Stimulated activated memory B cell treated with anti-CD40 and anti-IgM and Interleukin-4, amounts not matched to agents 10 μg/mL and 1 μg/mL and 100 μg/mL, for 72 hours (primary cell): ENCODE measurements at regions not wholly inside any gene's neighbourhood (a gene's known extent, or its start where the extent isn't known, plus 50 kb on each side); places are given as distances from the start of the nearest gene placed in this dataset.
"Not testable (repeated sequence)": the region's sequence is repeated elsewhere in the genome, so short reads cannot be mapped to it uniquely, and the experiment has no call there.

Experiments used
- ATAC-seq: fragments of 150-1000 bp; cut with Tn5 transposase; 2 replicates; pipeline ENCODE4 v1.10.0; 2021
- H3K27ac Mint-ChIP-seq: one replicate; pipeline ENCODE4 v1.8.0; 2022; ENCODE audit warnings: mild to moderate bottlenecking, mixed read lengths
- H3K27me3 Mint-ChIP-seq: one replicate; pipeline ENCODE4 v1.8.0; 2022; ENCODE audit warnings: mixed read lengths
- H3K36me3 Mint-ChIP-seq: one replicate; pipeline ENCODE4 v1.8.0; 2022; ENCODE audit warnings: mixed read lengths
- H3K4me1 Mint-ChIP-seq: one replicate; pipeline ENCODE4 v1.8.0; 2022; ENCODE audit warnings: mixed read lengths
- H3K4me3 Mint-ChIP-seq: one replicate; pipeline ENCODE4 v1.8.0; 2022; ENCODE audit warnings: mild to moderate bottlenecking, moderate library complexity, mixed read lengths
- H3K9me3 Mint-ChIP-seq: one replicate; pipeline ENCODE4 v1.8.0; 2022; ENCODE audit warnings: mixed read lengths

DNA sequence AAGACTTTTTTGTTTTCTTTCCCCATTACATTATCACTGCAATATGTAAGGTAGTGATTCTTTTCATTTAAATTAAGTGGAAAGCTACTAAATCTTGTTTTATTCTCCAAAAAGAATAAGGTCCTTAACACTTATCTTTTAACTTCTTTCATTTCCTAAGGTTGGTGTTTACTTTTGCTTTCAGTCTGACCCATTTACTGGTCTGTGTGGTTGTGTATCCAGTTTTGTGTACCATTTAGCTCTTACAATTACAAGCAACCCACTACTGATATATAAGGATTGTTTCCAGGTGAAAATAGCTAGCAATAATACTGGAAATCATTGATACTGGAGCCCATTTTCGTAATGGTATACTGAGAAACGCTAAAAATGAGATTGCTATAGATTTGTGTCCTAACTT is 123.1 kb upstream of the CXorf66 start:
- Mint-ChIP-seq H3K36me3 (no peaks in the 10 kb centered on the region), H3K4me3 (no peak overlapping the region), H3K9me3 (no peaks in the 10 kb centered on the region), H3K4me1 (peaks cover 8% of the 10 kb centered on the region), H3K27ac (no peak overlapping the region), H3K27me3 (no peaks in the 10 kb centered on the region)
- ATAC-seq: no peak

DNA sequence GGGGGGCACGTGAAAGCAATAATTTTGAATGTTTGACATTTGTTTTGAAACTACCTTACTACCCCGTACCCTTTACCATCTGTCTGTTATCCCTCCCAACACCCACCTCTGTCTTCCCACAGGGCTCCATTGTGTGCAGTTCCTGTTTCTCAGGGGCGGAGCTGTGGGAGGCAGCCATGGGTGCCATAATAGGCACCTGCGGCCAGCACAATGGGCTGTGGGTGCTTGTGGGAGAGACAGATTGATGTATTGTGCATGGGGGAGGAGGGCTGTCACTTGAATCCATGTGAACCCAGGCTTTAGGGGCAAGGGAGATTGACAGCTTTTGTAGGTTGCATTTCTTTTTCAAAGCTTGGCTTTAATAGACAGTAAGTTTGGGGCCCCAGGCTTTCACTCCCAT is 122.6 kb upstream of the CXorf66 start:
- Mint-ChIP-seq H3K9me3 (no peaks in the 10 kb centered on the region), H3K27me3 (no peaks in the 10 kb centered on the region), H3K36me3 (no peaks in the 10 kb centered on the region), H3K4me1 (peaks cover 8% of the 10 kb centered on the region), H3K27ac (no peak overlapping the region), H3K4me3 (no peak overlapping the region)
- ATAC-seq: peak; percentile 82

DNA sequence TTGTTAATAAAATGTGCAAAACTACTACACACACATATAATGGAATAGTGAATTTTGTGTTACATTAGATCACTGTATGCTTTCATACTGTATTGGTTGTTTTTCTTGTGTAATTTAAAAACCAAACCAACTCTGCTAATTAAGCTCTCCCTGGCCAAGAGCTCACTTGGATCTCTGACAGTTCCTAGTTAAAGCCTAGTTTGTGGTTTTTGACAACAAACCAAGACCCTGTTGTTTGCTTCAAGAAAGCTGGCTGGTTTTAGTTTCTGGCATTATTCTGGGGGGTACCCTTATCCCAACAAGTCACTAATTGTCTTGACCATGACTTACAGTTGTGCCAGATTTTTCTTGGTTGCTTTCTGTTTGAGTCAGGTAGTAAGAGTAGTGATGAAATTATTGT is 121.4 kb upstream of the CXorf66 start:
- no peaks in the 10 kb centered on the region for H3K36me3 Mint-ChIP-seq
- H3K9me3 Mint-ChIP-seq: no peaks in the 10 kb centered on the region
- peaks cover 8% of the 10 kb centered on the region for H3K4me1 Mint-ChIP-seq
- H3K27ac Mint-ChIP-seq: no peak overlapping the region
- no peak for ATAC-seq
- H3K27me3 Mint-ChIP-seq: no peaks in the 10 kb centered on the region
- no peak overlapping the region for H3K4me3 Mint-ChIP-seq

DNA sequence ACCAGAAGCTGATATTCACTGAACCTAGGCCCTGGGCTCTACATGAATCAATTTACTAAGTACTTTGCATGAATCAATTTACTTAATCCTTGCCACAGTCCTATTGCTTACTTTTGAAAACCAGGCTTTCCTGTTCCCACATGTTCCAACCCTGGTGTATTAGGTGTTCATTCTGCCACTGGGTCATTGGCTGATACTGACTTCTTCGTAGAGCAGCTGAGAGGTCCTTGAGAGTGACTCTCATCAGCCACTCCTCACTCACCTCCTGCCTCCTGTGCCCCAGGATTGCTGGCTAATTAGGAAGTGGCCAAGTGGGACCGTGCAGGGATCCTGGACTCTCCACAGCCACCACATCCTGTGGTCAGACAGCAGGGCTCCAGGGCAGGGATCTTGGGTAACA is 109.5 kb upstream of the CXorf66 start:
- not testable (repeated sequence) for H3K36me3 Mint-ChIP-seq, ATAC-seq, H3K4me1 Mint-ChIP-seq, H3K27ac Mint-ChIP-seq, H3K4me3 Mint-ChIP-seq, H3K9me3 Mint-ChIP-seq, H3K27me3 Mint-ChIP-seq

DNA sequence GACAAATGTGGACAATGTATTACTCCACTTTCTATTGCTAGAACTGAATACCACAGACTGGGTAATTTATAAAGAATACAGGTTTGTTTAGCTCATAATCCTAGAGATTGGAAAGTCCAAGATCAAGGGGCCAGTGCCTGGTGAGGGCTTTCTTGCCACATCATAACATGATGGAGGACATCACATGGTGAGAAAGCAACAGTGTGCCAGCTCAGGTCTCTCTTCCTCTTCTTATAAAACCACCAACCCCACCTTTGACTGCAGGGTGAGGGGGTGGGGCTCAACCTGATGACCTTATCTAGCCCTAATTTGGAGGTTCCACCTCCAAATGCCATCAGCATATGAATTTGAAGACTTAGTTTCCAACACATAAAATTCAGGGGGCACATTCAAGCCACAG is 105.7 kb upstream of the CXorf66 start:
- H3K36me3 Mint-ChIP-seq: no peaks in the 10 kb centered on the region
- H3K27ac Mint-ChIP-seq: no peak overlapping the region
- H3K4me1 Mint-ChIP-seq: no peaks in the 10 kb centered on the region
- H3K9me3 Mint-ChIP-seq: no peaks in the 10 kb centered on the region
- no peak overlapping the region for H3K4me3 Mint-ChIP-seq
- ATAC-seq: peak; percentile 75
- no peaks in the 10 kb centered on the region for H3K27me3 Mint-ChIP-seq

DNA sequence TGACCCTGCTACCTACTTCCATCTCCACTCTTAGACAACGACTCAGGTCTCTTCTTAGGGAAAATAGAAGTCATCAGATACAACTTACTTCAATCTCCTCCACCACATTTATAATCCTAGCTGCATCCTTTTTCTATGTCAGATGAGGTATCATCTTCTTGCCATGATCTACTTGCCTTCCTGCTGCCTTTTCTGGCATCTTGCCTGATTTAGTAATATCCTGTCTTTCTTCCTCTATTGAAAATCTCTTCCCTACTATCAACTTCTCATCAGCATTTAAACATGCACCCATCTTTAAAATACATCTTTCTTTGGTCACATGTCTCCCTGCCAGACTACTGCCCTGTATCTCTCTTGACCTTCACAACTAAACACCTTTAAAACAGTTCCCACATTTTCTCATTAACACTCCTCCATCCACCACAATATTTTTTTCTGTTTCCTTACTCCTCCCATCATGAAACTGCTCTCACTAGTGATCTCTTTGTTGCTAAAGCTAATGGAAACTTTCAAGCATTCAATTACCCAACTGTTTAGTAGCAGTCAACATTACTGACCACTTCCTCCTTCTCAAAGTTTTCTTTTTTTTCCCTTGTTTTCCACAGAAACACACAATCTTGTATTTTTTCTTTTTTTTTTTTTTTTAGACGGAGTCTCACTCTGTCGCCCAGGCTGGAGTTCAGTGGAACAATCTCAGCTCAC is 100.8 kb upstream of the CXorf66 start:
- no peaks in the 10 kb centered on the region for H3K36me3 Mint-ChIP-seq
- no peaks in the 10 kb centered on the region for H3K27me3 Mint-ChIP-seq
- no peaks in the 10 kb centered on the region for H3K9me3 Mint-ChIP-seq
- H3K4me1 Mint-ChIP-seq: no peaks in the 10 kb centered on the region
- no peak overlapping the region for H3K4me3 Mint-ChIP-seq
- no peak overlapping the region for H3K27ac Mint-ChIP-seq
- ATAC-seq: no peak

DNA sequence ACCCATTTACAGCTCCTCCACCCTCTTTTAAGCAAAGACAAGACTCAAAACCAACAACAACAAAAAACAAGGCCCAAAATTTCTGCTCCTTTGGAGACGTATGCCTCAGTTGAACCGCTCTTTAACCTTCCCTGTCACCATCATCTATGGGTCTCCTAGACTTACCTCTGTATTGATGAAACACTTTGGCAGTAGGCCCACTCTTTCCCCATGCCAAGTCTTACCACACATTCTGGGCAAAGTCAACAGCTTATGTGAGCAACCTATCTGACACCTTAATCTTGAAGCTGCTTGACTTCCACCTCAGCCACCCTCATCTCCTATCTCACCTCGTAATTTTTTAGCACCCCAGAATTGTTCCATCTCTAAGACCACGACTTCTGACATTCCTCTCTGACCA is 99.7 kb upstream of the CXorf66 start:
- no peak for ATAC-seq
- no peak overlapping the region for H3K27ac Mint-ChIP-seq
- no peak overlapping the region for H3K4me3 Mint-ChIP-seq
- no peaks in the 10 kb centered on the region for H3K36me3 Mint-ChIP-seq
- no peaks in the 10 kb centered on the region for H3K9me3 Mint-ChIP-seq
- H3K4me1 Mint-ChIP-seq: no peaks in the 10 kb centered on the region
- H3K27me3 Mint-ChIP-seq: no peaks in the 10 kb centered on the region

DNA sequence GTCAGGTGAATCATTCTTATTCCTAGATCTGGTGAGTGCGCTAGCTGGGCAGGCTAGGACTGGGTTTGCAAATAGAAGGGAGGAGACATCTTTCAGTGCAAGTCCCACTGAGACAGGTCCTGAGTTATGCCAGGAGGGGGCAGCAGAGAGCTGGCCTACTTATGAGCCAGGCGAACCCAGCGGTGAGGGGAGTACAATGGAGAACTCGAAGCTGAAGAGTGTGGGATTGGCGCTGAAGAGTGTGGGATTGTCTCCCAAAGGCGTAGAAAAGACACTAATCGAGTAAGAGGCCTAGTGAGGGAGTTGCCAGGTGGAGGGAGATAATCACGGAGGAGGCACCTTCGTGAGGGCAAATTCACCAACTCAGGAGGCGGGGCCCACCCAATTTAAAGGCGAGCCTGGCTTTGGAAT is 91.7 kb upstream of the CXorf66 start:
- Mint-ChIP-seq H3K4me1 (no peaks in the 10 kb centered on the region), H3K27me3 (no peaks in the 10 kb centered on the region), H3K36me3 (no peaks in the 10 kb centered on the region), H3K9me3 (no peaks in the 10 kb centered on the region), H3K27ac (no peak overlapping the region), H3K4me3 (no peak overlapping the region)
- ATAC-seq: peak; percentile 59

DNA sequence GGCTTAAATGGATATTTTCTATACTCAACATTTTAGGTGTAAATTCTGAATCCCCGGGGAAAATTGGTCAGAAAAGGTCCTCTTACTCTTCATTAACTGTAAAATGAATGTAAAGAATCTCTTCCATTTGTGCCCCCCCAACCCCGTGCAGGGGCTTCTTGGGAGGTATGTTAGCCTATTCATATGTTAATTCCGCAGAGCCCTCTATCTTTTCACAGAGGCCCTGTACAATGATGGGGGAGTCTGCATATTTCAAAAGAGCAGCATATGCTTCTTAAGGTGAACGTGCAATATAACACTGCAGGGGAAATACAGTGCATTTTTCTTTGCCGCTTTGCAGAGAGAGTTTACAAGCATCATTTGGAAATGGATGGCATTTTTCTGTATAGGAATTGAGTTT is 88.5 kb upstream of the CXorf66 start:
- Mint-ChIP-seq H3K9me3 (no peaks in the 10 kb centered on the region), H3K27me3 (no peaks in the 10 kb centered on the region), H3K36me3 (no peaks in the 10 kb centered on the region), H3K27ac (no peak overlapping the region), H3K4me1 (no peaks in the 10 kb centered on the region), H3K4me3 (no peak overlapping the region)
- ATAC-seq: no peak

DNA sequence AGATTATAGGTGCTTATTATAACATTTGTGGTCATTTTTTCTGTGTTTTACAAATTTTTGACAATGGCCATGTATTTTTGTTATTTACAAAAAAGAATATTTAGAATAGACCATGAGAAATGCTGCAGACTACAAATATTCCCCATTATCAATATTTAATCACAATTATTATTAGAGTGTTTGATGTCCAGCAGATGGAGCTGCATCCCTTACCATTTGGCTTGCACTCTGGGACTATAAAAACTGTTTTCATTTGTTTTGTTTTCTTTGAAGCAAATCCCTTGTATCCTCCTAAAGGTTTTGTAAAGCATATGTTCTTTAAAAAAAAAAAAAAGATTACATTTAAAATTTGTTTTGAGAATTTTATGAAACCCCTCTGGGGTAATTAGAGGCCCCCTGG is 85.6 kb upstream of the CXorf66 start:
- H3K4me3 Mint-ChIP-seq: no peak overlapping the region
- no peaks in the 10 kb centered on the region for H3K4me1 Mint-ChIP-seq
- no peaks in the 10 kb centered on the region for H3K27me3 Mint-ChIP-seq
- no peak overlapping the region for H3K27ac Mint-ChIP-seq
- ATAC-seq: no peak
- no peaks in the 10 kb centered on the region for H3K36me3 Mint-ChIP-seq
- H3K9me3 Mint-ChIP-seq: no peaks in the 10 kb centered on the region

DNA sequence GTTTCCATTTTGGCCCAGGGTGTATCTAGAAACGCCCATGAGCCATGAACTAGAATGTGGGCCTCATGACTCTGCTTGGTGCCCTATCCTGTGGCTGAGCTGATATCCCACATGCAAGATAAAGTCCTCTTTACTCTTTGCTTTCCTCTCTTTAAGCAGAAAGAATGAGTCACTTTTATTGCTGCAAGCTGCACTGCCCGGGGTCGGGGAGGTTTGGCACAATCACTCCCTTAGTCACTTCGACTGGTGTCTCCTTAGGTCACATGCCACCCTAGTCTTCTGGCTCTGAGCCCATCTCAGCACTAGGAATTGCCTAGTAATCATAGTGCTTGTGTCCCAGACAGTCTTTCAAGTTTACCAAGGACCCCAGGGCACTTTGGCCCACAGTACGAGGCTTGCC is 75.1 kb upstream of the CXorf66 start:
- no peak for ATAC-seq
- Mint-ChIP-seq H3K4me1 (no peaks in the 10 kb centered on the region), H3K27ac (no peak overlapping the region), H3K4me3 (no peak overlapping the region), H3K36me3 (no peaks in the 10 kb centered on the region), H3K9me3 (no peaks in the 10 kb centered on the region), H3K27me3 (peaks cover 8% of the 10 kb centered on the region)

DNA sequence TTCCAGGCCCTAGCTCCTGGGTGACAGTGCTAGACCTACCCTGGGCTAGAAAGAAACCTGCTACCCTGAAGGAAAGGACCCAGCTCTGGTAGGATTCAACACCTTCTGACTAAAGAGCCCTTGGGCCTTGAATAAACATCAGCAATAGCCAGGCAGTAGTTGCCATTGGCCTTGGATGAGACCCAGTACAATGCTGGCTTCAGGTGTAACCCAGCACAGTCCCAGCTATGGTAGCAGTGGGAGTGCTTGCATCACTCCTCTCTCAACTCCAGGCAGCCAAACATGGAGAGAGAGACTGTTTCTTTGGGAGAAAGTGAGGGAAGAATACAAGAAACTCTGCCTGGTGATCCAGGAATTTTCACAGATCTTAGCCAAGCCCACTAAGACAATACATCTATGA is 73.5 kb upstream of the CXorf66 start:
- ATAC-seq: no peak
- no peaks in the 10 kb centered on the region for H3K36me3 Mint-ChIP-seq
- H3K4me3 Mint-ChIP-seq: no peak overlapping the region

DNA sequence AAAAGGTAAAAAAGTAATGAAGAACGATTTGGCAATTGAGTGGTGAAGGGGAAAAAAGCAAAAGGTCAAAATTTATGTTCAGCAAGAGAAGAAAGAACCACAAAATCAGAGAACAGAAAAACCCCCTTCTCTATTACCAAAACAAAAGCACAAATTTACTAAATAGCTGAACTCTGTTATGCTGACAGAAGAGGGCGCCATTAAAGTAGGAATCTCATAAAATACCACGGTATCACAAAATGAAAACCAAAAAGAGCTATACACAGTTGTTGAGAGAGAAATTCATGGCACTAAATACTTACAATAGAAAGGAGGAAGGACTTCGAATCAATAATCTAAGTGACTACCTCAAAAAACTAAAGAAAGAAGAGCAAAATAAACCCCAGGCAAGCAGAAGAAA is 69.6 kb upstream of the CXorf66 start:
- no peaks in the 10 kb centered on the region for H3K36me3 Mint-ChIP-seq

More for the DNA sequence above, 73.5 kb upstream of the CXorf66 start:
- H3K9me3 Mint-ChIP-seq: peaks cover 5% of the 10 kb centered on the region
- no peak overlapping the region for H3K27ac Mint-ChIP-seq
- H3K27me3 Mint-ChIP-seq: peaks cover 8% of the 10 kb centered on the region
- H3K4me1 Mint-ChIP-seq: no peaks in the 10 kb centered on the region

DNA sequence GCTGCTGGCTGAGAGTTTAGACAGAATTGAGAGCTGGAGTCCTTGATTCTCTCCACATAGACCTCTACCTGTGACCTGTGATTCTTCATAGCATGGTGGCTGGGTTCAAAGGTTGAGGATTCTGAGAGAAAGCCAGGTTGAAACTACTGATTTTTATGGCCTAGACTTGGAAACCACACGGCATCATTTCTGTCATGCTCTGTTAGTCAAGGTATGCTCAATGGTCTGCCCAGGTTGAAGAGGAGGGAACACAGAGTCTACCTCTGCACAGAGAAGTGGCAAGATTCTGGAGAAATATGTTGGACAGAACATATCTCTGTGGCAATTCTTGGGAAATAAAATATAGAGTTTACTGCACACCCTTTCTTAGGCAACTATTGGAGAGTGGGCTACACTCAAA is 57.2 kb upstream of the CXorf66 start:
- H3K27ac Mint-ChIP-seq: no peak overlapping the region

More for the DNA sequence above, 69.6 kb upstream of the CXorf66 start:
- H3K4me3 Mint-ChIP-seq: no peak overlapping the region
- H3K27me3 Mint-ChIP-seq: peaks cover 21% of the 10 kb centered on the region
- ATAC-seq: no peak
- H3K9me3 Mint-ChIP-seq: peaks cover 5% of the 10 kb centered on the region
- no peaks in the 10 kb centered on the region for H3K4me1 Mint-ChIP-seq
- H3K27ac Mint-ChIP-seq: no peak overlapping the region

DNA sequence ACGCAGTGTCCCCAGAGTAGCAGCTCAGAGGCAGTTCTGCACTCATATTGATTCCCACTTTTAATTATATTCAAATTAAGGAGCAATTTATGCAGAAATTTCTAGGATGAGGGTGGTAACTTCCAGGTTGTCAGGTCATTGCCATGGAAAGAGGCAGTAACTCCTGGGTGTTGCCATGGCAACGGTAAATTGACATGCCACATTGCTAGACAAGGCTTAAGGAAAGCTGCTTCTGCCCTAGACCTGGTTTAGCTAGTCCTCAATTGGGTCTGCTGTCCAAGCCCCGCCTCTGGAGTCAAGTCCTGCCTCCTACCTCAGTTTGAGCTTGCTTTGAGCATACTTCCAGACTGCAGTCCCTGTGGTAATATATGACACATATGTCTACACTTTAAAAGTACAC is 53.8 kb upstream of the CXorf66 start:
- H3K27ac Mint-ChIP-seq, H3K9me3 Mint-ChIP-seq, H3K27me3 Mint-ChIP-seq, H3K4me3 Mint-ChIP-seq, H3K36me3 Mint-ChIP-seq, ATAC-seq, H3K4me1 Mint-ChIP-seq: not testable (repeated sequence)

More for the DNA sequence above, 57.2 kb upstream of the CXorf66 start:
- Mint-ChIP-seq H3K4me1 (no peaks in the 10 kb centered on the region), H3K9me3 (no peaks in the 10 kb centered on the region), H3K4me3 (no peak overlapping the region), H3K36me3 (no peaks in the 10 kb centered on the region), H3K27me3 (no peaks in the 10 kb centered on the region)
- ATAC-seq: no peak
